ENCODE measurements at regions not wholly inside any gene's neighbourhood (a gene's known extent, or its start where the extent isn't known, plus 50 kb on each side); places are given as distances from the start of the nearest gene placed in this dataset.
A peak's percentile ranks its signal among the peaks of the same experiment; 100 is the strongest.

- DNase-seq: no peak
- Histone ChIP-seq H3K4me3 (no peak overlapping the region), H3K4me1 (no peaks in the 10 kb centered on the region), H3K9me3 (no peaks in the 10 kb centered on the region), H3K36me3 (no peaks in the 10 kb centered on the region), H3K27ac (no peak overlapping the region), H3K27me3 (peaks cover 0 to 4% of the 10 kb centered on the region in 2 donors)
- WGBS (ENCODE audit: insufficient coverage, low coverage, low lambda C conversion rate, missing lambda C conversion rate): 35% methylated on average over 5 of the region's 5 CpGs
- intact Hi-C loops (cut with DNase I): no loop called here
- TF ChIP-seq CTCF (IDR thresholded peaks at IDR 0.05) (no peak), POLR2A (IDR thresholded peaks at IDR 0.05) (no peak)
- no peak for ATAC-seq
These were observed 316.7 kb upstream of the DIPK2B start for GRCh38 chrX:45517090-45517973.

- H3K4me3 ChIP-seq: peak overlapping the region in 1 of 3 donors; percentile 0
- 24% methylated on average over 12 of the region's 12 CpGs for WGBS (ENCODE audit: insufficient coverage, low coverage, low lambda C conversion rate, missing lambda C conversion rate)
- intact Hi-C loops (cut with DNase I): no loop called here
These were observed 314.9 kb upstream of the DIPK2B start for GRCh38 chrX:45515262-45516215.

GRCh38 chrX:45513042-45513441 is 312.4 kb upstream of the DIPK2B start:
- WGBS (ENCODE audit: insufficient coverage, low coverage, low lambda C conversion rate, missing lambda C conversion rate): 70% methylated on average over 2 of the region's 3 CpGs
- no peak overlapping the region for H3K4me3 ChIP-seq
- intact Hi-C loops (cut with DNase I): no loop called here
- H3K9me3 ChIP-seq: no peaks in the 10 kb centered on the region
- no peaks in the 10 kb centered on the region for H3K4me1 ChIP-seq
- no peaks in the 10 kb centered on the region for H3K27me3 ChIP-seq
- no peak for TF ChIP-seq CTCF (IDR thresholded peaks at IDR 0.05)
- no peak for TF ChIP-seq POLR2A (IDR thresholded peaks at IDR 0.05)
- no peak overlapping the region for H3K27ac ChIP-seq
- ATAC-seq (no peak), DNase-seq (no peak)
- no peaks in the 10 kb centered on the region for H3K36me3 ChIP-seq

More at GRCh38 chrX:45515262-45516215, 314.9 kb upstream of the DIPK2B start:
- DNase-seq (peak; percentile 62 to 66 (median 64)), ATAC-seq (peak; percentile 94 to 99 (median 96))
- TF ChIP-seq POLR2A (IDR thresholded peaks at IDR 0.05) (no peak), CTCF (IDR thresholded peaks at IDR 0.05) (peak; percentile 61 to 70 (median 67))
- Histone ChIP-seq H3K36me3 (no peaks in the 10 kb centered on the region), H3K27ac (peak overlapping the region in 1 of 3 donors; percentile 22), H3K4me1 (no peaks in the 10 kb centered on the region), H3K9me3 (no peaks in the 10 kb centered on the region), H3K27me3 (peaks cover 0 to 4% of the 10 kb centered on the region in 2 donors)

- DNase-seq: no peak
- H3K27ac ChIP-seq: no peak overlapping the region
- intact Hi-C loops (cut with DNase I): no loop called here
- ATAC-seq: peak in 1 of 4 donors; percentile 20
- no peak overlapping the region for H3K4me3 ChIP-seq
- H3K9me3 ChIP-seq: no peaks in the 10 kb centered on the region
- peaks cover 0 to 10% (median 4%) of the 10 kb centered on the region in 4 donors for H3K4me1 ChIP-seq
- WGBS (ENCODE audit: insufficient coverage, low coverage, low lambda C conversion rate, missing lambda C conversion rate): 83% methylated on average over 2 of the region's 2 CpGs
- no peaks in the 10 kb centered on the region for H3K36me3 ChIP-seq
- TF ChIP-seq POLR2A (IDR thresholded peaks at IDR 0.05) (no peak), CTCF (IDR thresholded peaks at IDR 0.05) (no peak)
- H3K27me3 ChIP-seq: no peaks in the 10 kb centered on the region
These were observed 307.8 kb upstream of the DIPK2B start for GRCh38 chrX:45508454-45508853.
